ENCODE measurements at regions not wholly inside any gene's neighbourhood (a gene's known extent, or its start where the extent isn't known, plus 50 kb on each side); places are given as distances from the start of the nearest gene placed in this dataset.

DNA sequence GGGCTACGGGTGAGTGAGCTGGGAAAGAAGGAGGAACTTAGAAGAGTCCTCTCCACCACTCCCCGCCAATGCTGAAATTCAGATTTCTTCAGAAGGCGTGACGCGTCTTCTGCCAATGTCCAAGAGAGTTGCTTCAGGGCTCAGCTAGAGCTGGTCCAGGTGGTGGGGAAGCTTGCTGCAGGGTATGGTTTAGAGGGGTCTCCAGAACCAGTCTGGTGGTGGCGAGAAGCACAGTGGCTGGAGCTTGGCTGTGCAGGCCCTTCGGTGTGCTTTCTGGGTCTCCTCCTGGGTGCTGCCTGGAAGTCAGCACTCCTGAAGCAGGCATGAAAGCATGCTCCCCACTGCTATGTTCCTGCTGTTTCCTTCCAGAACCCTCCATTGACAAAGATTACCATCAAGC, 387.2 kb downstream of the PTPRU start:
- ChIA-PET POLR2A (no interaction called here), CTCF (no interaction called here)
- no peak for DNase-seq
- peaks cover 11% of the 10 kb centered on the region for H3K27me3 Mint-ChIP-seq (ENCODE audit: insufficient read depth, unreplicated experiment)
- H3K9me3 ChIP-seq: no peaks in the 10 kb centered on the region
- no peak overlapping the region for H3K27ac Mint-ChIP-seq (ENCODE audit: unreplicated experiment)
- intact Hi-C loops (cut with micrococcal nuclease; ENCODE audit: unreplicated experiment): no loop called here
- no peaks in the 10 kb centered on the region for H3K27me3 ChIP-seq (replicated peaks; ENCODE audit: control insufficient read depth, insufficient read depth, low read length)
- H3K4me1 ChIP-seq: no peaks in the 10 kb centered on the region
- BruUV-seq (replicated peaks): no TSS peak
- no peaks in the 10 kb centered on the region for H3K4me1 Mint-ChIP-seq (ENCODE audit: low read depth, unreplicated experiment)
- TF ChIP-seq, protein P1, sequence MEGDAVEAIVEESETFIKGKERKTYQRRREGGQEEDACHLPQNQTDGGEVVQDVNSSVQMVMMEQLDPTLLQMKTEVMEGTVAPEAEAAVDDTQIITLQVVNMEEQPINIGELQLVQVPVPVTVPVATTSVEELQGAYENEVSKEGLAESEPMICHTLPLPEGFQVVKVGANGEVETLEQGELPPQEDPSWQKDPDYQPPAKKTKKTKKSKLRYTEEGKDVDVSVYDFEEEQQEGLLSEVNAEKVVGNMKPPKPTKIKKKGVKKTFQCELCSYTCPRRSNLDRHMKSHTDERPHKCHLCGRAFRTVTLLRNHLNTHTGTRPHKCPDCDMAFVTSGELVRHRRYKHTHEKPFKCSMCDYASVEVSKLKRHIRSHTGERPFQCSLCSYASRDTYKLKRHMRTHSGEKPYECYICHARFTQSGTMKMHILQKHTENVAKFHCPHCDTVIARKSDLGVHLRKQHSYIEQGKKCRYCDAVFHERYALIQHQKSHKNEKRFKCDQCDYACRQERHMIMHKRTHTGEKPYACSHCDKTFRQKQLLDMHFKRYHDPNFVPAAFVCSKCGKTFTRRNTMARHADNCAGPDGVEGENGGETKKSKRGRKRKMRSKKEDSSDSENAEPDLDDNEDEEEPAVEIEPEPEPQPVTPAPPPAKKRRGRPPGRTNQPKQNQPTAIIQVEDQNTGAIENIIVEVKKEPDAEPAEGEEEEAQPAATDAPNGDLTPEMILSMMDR (IDR thresholded peaks at IDR 0.05; ENCODE audit: insufficient read depth in 1 of 2, low read depth in 1 of 2, low read length in 1 of 2, severe bottlenecking in 1 of 2, unreplicated experiment in 1 of 2): no peak
- H3K9me3 Mint-ChIP-seq (ENCODE audit: unreplicated experiment): no peaks in the 10 kb centered on the region
- no peak overlapping the region for H3K4me3 Mint-ChIP-seq (ENCODE audit: unreplicated experiment)
- no peaks in the 10 kb centered on the region for H3K36me3 ChIP-seq (ENCODE audit: control insufficient read depth, insufficient read depth, low read length)
- no peaks in the 10 kb centered on the region for H3K36me3 Mint-ChIP-seq (ENCODE audit: insufficient read depth, unreplicated experiment)
- H3K4me3 ChIP-seq (ENCODE audit: low read depth, low read length): no peak overlapping the region

DNA sequence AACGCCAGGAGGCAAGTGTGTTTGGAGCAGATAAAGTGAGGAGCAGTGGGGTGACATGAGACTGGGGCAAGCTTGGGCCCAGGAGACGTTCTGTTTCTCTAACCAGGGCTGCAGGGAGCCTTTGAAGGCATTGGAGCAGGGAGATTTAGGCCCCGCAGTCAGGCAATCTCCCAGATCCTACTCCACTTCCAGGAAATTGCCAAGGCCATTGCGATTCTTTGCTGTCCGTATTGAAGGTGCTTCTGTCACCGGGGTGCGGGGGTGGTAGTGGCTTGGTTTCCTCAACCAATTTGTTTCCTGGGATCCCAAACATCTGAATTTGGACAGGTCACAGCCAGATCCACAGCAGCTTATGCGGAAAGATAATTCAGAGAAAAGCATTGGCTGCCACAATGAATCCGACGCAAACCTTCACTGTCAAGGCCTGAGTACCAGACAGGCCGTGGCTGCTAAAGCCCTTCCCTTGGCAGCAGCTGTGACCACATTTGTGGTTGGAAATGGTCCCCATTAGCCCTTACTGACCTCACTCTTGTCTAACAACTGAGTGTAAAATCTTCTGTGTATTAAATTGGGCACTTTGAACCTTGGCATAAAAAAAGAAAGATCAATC, 385.6 kb downstream of the PTPRU start:
- H3K9me3 ChIP-seq: no peaks in the 10 kb centered on the region
- no peaks in the 10 kb centered on the region for H3K9me3 Mint-ChIP-seq (ENCODE audit: unreplicated experiment)
- no peaks in the 10 kb centered on the region for H3K27me3 ChIP-seq (replicated peaks; ENCODE audit: control insufficient read depth, insufficient read depth, low read length)
- no peak overlapping the region for H3K4me3 ChIP-seq (ENCODE audit: low read depth, low read length)
- POLR2A ChIA-PET: no interaction called here
- no peaks in the 10 kb centered on the region for H3K4me1 ChIP-seq
- H3K27ac Mint-ChIP-seq (ENCODE audit: unreplicated experiment): no peak overlapping the region
- no peaks in the 10 kb centered on the region for H3K36me3 Mint-ChIP-seq (ENCODE audit: insufficient read depth, unreplicated experiment)
- DNase-seq: no peak
- intact Hi-C loops (cut with micrococcal nuclease; ENCODE audit: unreplicated experiment): no loop called here
- no peak overlapping the region for H3K4me3 Mint-ChIP-seq (ENCODE audit: unreplicated experiment)
- TF ChIP-seq, protein P1 (IDR thresholded peaks at IDR 0.05; ENCODE audit: insufficient read depth in 1 of 2, low read depth in 1 of 2, low read length in 1 of 2, severe bottlenecking in 1 of 2, unreplicated experiment in 1 of 2): no peak
- no peaks in the 10 kb centered on the region for H3K4me1 Mint-ChIP-seq (ENCODE audit: low read depth, unreplicated experiment)
- H3K36me3 ChIP-seq (ENCODE audit: control insufficient read depth, insufficient read depth, low read length): no peaks in the 10 kb centered on the region
- H3K27me3 Mint-ChIP-seq (ENCODE audit: insufficient read depth, unreplicated experiment): peaks cover 8% of the 10 kb centered on the region
- CTCF ChIA-PET: no interaction called here
- BruUV-seq (replicated peaks): no TSS peak

DNA sequence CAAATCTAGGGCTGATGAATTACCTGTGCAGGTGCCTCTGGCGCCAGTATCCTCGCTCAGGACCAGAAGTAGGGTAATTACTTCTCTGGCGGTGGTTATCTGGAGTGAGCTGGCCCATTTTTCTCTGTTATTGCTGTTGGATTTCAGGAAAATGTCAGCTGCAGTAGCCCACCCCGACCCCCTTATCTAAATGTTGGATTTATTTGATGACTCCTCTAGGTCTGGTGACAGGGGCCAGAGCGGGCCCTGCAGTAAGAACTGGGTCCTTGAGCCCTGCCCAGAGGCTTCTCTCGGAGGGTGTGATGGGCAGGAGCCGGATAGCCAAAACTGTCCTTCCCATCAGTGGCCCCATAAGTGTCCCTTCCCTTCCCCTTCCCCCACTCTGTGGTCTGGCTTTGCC, 384.3 kb downstream of the PTPRU start:
- no peak for DNase-seq
- Mint-ChIP-seq H3K9me3 (ENCODE audit: unreplicated experiment) (no peaks in the 10 kb centered on the region), H3K27ac (ENCODE audit: unreplicated experiment) (no peak overlapping the region), H3K4me3 (ENCODE audit: unreplicated experiment) (no peak overlapping the region), H3K4me1 (ENCODE audit: low read depth, unreplicated experiment) (no peaks in the 10 kb centered on the region), H3K36me3 (ENCODE audit: insufficient read depth, unreplicated experiment) (no peaks in the 10 kb centered on the region), H3K27me3 (ENCODE audit: insufficient read depth, unreplicated experiment) (peaks cover 5% of the 10 kb centered on the region)
- no peaks in the 10 kb centered on the region for H3K27me3 ChIP-seq (replicated peaks; ENCODE audit: control insufficient read depth, insufficient read depth, low read length)
- no TSS peak for BruUV-seq (replicated peaks)
- POLR2A ChIA-PET: no interaction called here
- no peaks in the 10 kb centered on the region for H3K9me3 ChIP-seq
- H3K4me1 ChIP-seq: no peaks in the 10 kb centered on the region
- TF ChIP-seq, protein P1 (IDR thresholded peaks at IDR 0.05; ENCODE audit: insufficient read depth in 1 of 2, low read depth in 1 of 2, low read length in 1 of 2, severe bottlenecking in 1 of 2, unreplicated experiment in 1 of 2): no peak
- CTCF ChIA-PET: no interaction called here
- no peak overlapping the region for H3K4me3 ChIP-seq (ENCODE audit: low read depth, low read length)
- intact Hi-C loops (cut with micrococcal nuclease; ENCODE audit: unreplicated experiment): no loop called here
- no peaks in the 10 kb centered on the region for H3K36me3 ChIP-seq (ENCODE audit: control insufficient read depth, insufficient read depth, low read length)
